ENCODE measurements at regions not wholly inside any gene's neighbourhood (a gene's known extent, or its start where the extent isn't known, plus 50 kb on each side); places are given as distances from the start of the nearest gene placed in this dataset.

- DNase-seq, result no peak
These were observed 463.8 kb downstream of the MATN1 start for GRCh38 chr1:30259631-30260030.

GRCh38 chr1:30258876-30259275 is 464.5 kb downstream of the MATN1 start:
- no peak for DNase-seq

GRCh38 chr1:30258471-30258870 is 464.9 kb downstream of the MATN1 start:
- DNase-seq, result no peak

DNA sequence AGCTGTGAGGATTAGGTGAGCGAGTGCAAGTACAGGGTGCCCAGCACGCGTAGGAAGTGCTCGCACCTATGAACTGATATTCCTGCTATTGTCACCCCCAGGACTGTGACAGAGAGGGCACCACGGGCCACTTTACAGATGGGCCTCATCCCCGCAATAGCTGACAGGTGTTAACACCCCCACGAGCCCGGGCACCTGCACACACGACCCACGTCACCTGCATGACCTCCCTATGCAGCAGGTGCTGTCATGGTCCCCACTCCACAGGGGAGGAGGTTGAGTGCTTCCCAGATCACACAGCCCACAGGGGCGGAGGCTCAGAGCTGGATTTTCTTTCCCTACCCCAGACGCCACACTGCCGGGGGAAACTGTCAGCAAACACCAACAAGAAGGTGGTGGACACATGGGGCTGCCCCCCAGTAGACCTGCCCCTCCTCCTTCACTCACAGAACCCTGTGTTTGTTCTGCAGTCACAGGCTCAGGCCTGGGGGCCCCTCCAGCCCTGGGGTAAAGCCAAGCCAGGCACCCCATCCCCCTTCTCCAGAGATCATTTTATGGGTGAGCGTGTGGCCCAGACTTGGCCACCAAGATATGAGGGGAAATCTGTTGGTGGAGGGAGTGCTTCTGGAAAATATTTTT is 465.5 kb downstream of the MATN1 start:
- no peak for DNase-seq

GRCh38 chr1:30257322-30257721 is 466.1 kb downstream of the MATN1 start:
- no peak for DNase-seq

DNA sequence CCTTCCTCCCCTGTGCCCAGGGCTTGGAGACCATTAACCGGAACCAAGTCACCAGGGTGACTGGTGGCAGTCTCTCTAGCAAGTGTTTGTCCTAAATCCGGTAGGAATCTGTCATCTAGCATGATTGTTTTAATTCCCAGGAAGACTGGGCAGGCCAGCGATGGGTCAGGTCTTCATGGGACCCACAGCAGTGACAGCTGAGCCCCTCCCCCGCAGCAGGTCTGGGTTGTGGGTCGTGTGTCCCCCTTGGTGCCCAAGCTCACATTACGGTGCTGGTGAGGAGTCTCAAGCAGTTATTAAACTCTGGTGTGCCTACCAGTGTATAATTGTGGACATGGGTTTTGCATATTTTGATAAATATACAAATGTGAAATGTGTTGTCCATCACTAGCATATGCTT is 466.5 kb downstream of the MATN1 start:
- DNase-seq, result no peak

DNA sequence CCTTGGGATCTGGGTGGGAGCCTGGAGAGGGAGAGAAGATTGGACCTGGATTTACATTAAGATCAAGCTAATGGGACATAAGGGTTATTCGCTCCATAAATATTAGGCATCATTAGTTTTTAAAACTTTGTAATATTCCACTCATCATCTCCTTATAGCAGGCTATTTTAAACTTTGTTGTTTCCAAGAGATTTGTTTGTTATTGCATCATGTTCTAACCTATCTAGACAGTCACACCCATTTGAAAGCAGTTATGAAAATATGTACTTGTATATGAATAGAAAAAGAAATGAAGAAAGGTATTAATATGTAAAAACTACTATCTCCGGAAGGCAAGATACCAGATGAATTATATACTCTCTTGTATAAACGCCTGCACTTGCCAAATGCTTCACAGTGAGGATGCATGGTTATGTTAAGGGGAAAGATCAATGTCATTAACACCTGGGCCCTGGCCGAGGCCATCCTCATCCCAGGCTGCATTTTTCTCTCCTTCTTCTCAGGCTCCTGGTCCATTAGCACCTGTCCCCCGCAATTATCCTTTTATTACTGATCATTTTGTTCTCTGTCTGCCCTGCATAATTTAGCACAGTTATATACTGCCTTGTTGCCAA is 468.2 kb downstream of the MATN1 start:
- no peak for DNase-seq

DNA sequence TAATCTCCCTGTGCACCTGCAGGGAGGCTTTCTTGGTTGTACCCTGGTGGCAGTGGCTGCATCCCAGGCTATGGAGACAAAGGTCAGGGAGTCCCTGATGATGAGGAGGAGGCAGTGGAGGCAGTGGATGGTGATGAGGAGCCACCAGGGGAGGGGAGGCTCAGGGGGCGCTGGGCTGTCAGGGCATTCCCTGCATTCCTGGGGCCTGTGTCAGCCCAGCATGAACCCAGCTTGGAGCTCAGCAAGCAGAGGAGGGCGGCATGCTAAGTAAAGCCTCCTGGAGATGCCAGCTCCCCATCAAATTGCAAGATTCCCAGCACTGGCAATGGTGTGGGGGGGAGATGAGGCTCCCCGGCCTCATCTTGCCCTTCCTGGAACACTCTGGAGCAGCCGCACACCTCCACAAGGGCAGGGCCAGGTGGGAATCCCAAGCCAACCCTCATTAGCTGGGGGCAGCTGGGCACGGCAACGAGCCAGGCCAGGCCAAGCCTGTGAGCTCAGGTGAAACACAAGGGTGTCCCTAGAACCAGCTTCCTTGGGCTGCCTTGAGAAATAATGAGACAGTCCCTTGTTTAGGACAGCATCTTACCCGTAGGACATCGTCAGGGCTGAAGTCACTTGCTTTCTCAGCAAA is 469.5 kb downstream of the MATN1 start:
- no peak for DNase-seq

GRCh38 chr1:30253361-30253760 is 470.0 kb downstream of the MATN1 start:
- no peak for DNase-seq

- no peak for DNase-seq
These were observed 472.2 kb downstream of the MATN1 start for GRCh38 chr1:30250984-30251850.

GRCh38 chr1:30250338-30250983 is 472.9 kb downstream of the MATN1 start:
- DNase-seq, result no peak

DNA sequence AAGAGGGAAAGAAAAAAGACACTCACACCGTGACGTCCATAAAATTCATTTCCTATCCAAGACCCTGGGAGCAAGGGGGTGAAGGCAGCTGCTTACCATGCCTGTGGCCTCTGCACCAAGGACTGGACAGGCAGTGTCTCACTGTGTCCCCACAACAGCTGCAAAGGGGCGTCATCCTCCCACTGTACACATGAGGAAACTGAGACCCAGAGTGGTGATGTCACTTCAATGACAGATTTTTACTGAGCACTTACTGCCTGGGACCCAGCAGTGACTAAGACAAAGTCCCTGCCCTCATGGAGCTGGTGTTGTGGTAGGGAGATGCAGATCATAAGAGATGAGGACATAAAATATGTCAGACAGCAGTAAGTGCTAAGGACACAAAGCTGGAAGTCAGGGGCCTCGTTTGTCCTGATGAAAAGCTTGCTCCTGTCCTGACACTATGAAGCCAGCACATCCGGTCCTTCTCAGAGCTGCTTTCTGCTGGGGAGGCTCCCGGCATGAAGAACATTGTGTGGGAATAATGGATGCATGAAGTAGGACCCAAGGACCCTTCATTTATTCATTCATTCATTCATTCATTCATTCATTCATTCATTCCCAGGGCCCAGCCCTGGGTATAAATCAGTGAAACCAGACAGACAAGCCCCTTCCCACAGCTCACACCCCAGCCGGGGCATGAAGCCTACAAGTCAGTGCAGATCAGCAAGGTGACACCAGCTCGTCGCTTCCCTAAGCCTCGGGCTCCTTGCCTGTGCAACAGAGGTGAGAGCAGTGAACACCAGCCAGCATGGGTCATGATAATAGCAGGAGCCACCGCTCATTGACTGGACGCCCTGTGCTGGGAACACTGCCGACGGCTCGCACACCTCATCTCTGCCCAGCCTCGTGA is 473.7 kb downstream of the MATN1 start:
- no peak for DNase-seq

- no peak for DNase-seq
These were observed 474.6 kb downstream of the MATN1 start for GRCh38 chr1:30248774-30249173.

- no peak for DNase-seq
These were observed 475.0 kb downstream of the MATN1 start for GRCh38 chr1:30248373-30248772.

DNA sequence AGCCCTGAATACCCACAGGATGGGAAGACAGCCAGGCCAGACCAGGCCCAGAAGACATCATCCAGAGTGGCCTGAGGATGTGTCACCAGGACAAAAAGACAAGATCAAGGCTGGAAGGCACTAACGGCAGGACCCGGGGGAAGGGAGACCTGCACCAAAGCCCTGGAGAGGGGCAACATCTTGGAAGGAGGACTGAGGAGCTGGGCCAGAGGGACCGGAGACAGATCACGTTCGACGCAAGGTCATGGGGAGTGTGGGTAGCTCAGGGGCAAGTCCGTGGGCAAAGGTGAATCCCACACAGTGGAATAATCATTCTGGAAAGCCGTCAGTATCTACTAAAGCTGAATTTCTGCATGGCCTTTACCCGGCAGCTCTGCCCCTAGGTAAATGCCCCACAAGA is 478.6 kb downstream of the MATN1 start:
- no peak for DNase-seq

- no peak for DNase-seq
These were observed 480.5 kb downstream of the MATN1 start for GRCh38 chr1:30242722-30243457.

DNA sequence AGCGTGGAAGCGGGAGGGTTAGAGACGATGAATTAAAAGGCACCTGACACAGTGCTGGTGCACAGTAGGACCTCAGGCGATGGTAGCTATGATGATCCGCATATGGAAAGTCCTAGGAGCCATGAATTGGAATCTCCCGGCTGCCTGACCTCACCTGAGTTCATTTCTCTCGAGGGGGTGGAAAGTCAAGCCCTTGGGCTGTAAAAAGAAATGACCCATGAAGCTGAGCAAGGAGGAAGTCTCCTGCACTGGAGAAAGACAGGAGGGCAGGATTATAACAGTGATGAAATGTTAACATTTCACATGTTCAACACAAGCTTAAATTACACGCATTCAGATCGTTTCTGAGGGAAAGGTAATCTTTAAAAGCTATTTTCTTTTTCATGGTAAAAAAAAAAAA is 481.2 kb downstream of the MATN1 start:
- no peak for DNase-seq

- no peak for DNase-seq
These were observed 481.7 kb downstream of the MATN1 start for GRCh38 chr1:30241681-30242080.

DNA sequence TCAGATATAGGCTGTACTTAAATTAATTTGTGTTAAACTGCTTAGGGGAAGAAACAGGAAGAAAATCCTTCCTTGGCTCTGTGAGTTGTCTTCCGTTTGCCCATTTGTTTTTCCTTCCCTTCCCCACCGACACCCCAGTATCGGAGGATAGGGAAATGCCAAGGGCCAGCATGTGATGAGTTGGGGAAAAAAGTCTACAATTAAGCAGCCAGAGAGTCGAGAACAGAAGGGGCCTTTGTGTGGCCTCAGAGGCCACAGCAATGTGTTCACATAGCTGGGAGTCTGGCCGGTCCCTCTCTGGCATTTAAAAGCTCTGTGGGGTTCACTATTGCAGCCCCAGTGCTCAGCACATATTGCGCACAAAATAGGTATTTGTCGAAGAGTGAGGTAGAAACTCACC is 489.3 kb downstream of the MATN1 start:
- no peak for DNase-seq

- DNase-seq, result peak; percentile 30
These were observed 491.0 kb downstream of the MATN1 start for GRCh38 chr1:30232288-30232899.

DNA sequence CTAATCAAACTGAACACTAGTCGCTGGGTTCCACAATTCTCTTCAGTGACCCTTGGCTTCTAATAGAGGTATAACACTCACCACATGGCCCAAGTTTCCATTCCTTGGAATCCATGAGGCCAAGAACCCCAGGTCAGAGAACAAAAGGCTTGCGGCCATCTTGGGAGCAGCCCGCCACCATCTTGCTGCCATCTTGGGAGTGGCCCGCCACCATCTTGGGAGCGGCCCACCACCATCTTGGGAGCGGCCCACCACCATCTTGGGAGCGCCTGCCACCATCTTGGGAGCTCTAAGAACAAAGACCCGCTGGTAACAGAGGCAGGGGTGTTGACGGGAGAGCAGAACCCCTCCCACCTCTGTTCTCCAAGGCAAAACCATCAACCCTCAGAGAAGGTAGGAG is 493.4 kb downstream of the MATN1 start:
- DNase-seq, result no peak

Data from CD4-positive, alpha-beta T cell treated with Interleukin-21 for 1 hour (primary cell).